ENCODE measurements at regions not wholly inside any gene's neighbourhood (a gene's known extent, or its start where the extent isn't known, plus 50 kb on each side); places are given as distances from the start of the nearest gene placed in this dataset.

- in situ Hi-C loops (cut with HindIII; ENCODE audit: low sequenced_read_pairs): no loop called here
- DNase-seq (ENCODE audit: low spot score): no peak
These were observed 201.0 kb upstream of the STXBP5 start for GRCh38 chr6:147003186-147003585.

DNA sequence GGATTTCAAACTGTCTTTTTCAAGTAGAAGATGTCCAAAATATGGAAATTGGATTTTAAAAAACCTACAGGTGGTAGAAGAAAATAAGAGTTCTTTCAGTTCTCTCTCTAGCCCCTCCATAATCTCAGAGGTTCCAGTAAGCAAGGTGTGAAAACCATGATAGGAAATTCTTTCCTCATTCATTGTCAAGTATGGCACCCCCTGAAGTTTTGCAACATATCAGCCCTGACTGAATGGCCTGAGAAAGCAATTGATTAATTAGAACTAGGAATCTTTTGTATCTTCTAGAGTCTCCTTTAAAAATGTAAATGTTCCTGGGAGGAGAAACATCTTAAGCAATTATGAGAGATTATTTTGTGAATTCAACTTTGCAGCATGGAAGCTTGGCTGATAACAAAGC, 198.7 kb upstream of the STXBP5 start:
- DNase-seq (ENCODE audit: low spot score): no peak
- in situ Hi-C loops (cut with HindIII; ENCODE audit: low sequenced_read_pairs): no loop called here

GRCh38 chr6:147007441-147007840, 196.8 kb upstream of the STXBP5 start:
- DNase-seq (ENCODE audit: low spot score): no peak
- in situ Hi-C loops (cut with HindIII; ENCODE audit: low sequenced_read_pairs): no loop called here

GRCh38 chr6:147009358-147009757, 194.9 kb upstream of the STXBP5 start:
- in situ Hi-C loops (cut with HindIII; ENCODE audit: low sequenced_read_pairs): no loop called here
- no peak for DNase-seq (ENCODE audit: low spot score)

- no peak for DNase-seq (ENCODE audit: low spot score)
- in situ Hi-C loops (cut with HindIII; ENCODE audit: low sequenced_read_pairs): no loop called here
These were observed 188.5 kb upstream of the STXBP5 start for GRCh38 chr6:147015674-147016073.

GRCh38 chr6:147016440-147016839, 187.8 kb upstream of the STXBP5 start:
- DNase-seq (ENCODE audit: low spot score): no peak
- in situ Hi-C loops (cut with HindIII; ENCODE audit: low sequenced_read_pairs): no loop called here

GRCh38 chr6:147017153-147017552, 187.1 kb upstream of the STXBP5 start:
- in situ Hi-C loops (cut with HindIII; ENCODE audit: low sequenced_read_pairs): no loop called here
- no peak for DNase-seq (ENCODE audit: low spot score)

GRCh38 chr6:147019001-147019400, 185.2 kb upstream of the STXBP5 start:
- in situ Hi-C loops (cut with HindIII; ENCODE audit: low sequenced_read_pairs): no loop called here
- no peak for DNase-seq (ENCODE audit: low spot score)

DNA sequence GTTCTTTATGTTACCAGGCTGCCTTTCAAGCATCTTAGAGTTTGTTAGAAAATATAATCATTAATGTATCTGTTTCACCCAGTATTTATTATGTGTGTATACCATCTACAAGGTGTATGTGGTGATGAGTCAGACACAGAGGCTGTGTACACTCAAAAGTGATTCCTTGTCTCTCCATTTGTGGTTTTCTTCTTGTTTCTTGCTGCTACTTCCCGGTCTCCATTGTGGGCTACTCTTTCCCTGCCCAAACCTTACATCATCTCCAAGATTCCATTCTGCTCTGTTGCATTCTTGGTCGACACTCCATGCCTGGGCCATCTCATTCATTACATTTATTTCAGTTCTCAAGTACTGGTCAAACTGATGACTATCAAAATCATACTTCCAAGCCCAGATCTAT, 182.2 kb upstream of the STXBP5 start:
- no peak for DNase-seq (ENCODE audit: low spot score)
- in situ Hi-C loops (cut with HindIII; ENCODE audit: low sequenced_read_pairs): no loop called here

DNA sequence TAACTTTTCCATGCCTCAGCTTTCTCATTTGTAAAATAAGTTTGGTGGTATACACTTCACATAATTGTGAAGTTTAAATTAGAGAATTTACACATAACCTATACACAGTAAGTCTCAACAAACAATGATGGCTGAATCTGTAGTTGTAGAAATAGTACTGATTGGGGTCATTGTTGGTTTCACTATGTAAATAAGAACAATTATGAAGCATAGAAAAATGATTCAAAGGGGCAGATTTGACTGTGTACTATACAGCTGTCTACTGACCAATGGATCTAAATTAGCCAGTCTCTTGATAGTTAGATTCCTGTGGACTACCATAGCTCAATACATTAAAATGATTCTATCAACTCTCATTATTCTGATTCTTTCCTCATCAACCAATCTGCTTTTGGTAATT, 181.1 kb upstream of the STXBP5 start:
- DNase-seq (ENCODE audit: low spot score): no peak
- in situ Hi-C loops (cut with HindIII; ENCODE audit: low sequenced_read_pairs): no loop called here

DNA sequence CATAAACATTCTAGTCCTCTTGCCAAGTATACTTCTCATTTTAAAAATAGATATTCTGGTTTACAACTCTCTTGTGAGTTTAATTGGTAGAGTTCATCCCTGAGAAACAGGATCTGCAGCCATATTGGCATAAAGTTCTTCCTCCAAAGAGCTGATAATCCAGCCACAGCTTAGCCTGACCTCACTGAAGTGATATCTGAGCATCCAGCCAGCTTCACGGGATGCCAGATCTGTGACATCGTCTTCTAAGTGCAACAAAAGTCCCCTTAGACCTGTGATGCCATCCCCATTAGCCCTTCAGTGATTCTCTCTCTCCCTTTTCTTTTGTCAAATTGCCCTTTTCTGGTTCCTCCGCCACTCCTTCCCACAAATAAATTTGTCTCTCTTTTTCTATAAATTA, 180.6 kb upstream of the STXBP5 start:
- in situ Hi-C loops (cut with HindIII; ENCODE audit: low sequenced_read_pairs): no loop called here
- no peak for DNase-seq (ENCODE audit: low spot score)

DNA sequence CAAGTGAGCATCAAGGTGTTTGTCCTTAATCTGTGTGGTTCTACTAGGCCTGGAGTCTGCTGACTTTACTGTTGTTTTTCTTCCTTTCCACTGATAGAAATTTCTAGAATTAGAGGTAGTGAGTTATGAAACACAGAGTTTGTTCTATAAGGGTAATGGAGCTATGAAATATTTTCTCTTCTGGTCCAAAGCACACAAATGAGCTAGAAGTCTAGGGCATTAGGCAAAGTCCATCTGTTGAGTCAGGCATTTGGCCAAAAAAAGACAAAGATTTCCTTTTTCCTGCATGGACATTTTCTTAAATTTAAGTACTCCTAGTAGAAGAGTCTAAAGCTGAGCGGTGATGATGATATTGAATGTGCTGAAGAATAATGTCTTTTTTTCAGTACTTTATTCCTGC, 174.3 kb upstream of the STXBP5 start:
- in situ Hi-C loops (cut with HindIII; ENCODE audit: low sequenced_read_pairs): no loop called here
- DNase-seq (ENCODE audit: low spot score): peak; percentile 78

- in situ Hi-C loops (cut with HindIII; ENCODE audit: low sequenced_read_pairs): no loop called here
- DNase-seq (ENCODE audit: low spot score): no peak
These were observed 170.9 kb upstream of the STXBP5 start for GRCh38 chr6:147033267-147033666.

- in situ Hi-C loops (cut with HindIII; ENCODE audit: low sequenced_read_pairs): no loop called here
These were observed 168.3 kb upstream of the STXBP5 start for GRCh38 chr6:147035886-147036285.

DNA sequence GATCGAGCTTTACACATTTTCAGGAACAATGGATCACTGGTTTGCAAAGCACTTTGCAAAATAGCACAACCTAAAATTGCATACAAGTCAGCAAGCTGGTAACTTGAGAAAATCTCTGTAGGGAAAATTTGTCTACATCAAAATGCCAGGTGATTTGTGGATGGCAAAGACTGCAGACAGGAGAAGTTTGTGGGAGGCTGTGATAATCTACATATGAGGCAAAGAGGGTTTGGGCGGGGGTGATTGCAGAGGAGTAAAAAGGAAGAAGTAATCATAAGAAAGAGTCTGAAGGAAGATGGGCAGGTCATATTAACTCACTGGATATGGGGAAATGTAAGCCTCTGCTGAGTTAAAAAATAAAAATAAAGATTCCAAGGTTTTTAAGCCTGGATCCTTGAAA, 166.3 kb upstream of the STXBP5 start:
- DNase-seq (ENCODE audit: low spot score): no peak
- in situ Hi-C loops (cut with HindIII; ENCODE audit: low sequenced_read_pairs): no loop called here

More at GRCh38 chr6:147035886-147036285, 168.3 kb upstream of the STXBP5 start:
- DNase-seq (ENCODE audit: low spot score): no peak

- no peak for DNase-seq (ENCODE audit: low spot score)
- in situ Hi-C loops (cut with HindIII; ENCODE audit: low sequenced_read_pairs): no loop called here
These were observed 163.9 kb upstream of the STXBP5 start for GRCh38 chr6:147040121-147040910.

DNA sequence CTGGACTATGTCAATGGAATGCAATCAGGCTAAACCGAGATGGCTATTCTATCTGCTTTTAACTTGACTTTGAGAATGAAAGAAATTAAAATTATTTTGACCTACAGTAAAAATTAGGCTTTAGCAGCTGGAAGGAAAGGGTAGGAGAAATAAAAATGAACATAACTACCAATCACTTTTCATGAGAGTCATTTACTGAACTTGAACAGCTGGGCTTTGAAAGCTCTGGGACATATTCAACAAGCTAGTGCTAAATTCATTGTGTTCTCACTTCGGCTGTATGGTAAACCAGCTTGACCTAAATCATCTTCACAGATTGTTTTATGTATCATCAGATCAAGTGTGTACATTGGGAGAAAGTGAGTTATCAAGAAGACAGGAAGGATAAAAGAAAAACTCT, 161.5 kb upstream of the STXBP5 start:
- in situ Hi-C loops (cut with HindIII; ENCODE audit: low sequenced_read_pairs): no loop called here
- no peak for DNase-seq (ENCODE audit: low spot score)

DNA sequence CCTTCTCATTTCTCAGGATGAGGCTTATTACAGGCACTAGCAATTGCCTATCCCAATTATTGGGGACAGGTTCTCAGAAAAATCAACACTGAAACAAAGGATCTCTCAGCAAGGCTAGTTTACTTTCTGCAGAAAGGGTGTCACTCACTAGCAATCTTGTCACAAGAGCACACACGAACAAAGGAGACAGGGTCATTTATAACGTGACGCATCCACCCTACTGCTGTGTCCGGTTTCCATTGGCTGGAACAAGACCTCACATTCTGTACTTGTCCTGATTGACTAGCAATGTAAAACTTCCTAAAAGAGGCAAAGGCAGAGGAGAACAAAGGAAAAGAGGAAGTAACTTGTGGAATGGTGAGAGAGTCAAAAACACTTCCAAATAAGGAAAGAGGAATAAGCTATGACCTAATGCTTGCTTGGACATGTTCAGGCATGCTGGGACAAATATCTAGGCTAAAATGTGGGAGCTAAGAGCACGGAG, 160.2 kb upstream of the STXBP5 start:
- in situ Hi-C loops (cut with HindIII; ENCODE audit: low sequenced_read_pairs): no loop called here
- DNase-seq (ENCODE audit: low spot score): no peak

- DNase-seq (ENCODE audit: low spot score): peak; percentile 94
- in situ Hi-C loops (cut with HindIII; ENCODE audit: low sequenced_read_pairs): no loop called here
These were observed 157.9 kb upstream of the STXBP5 start for GRCh38 chr6:147046141-147046877.

GRCh38 chr6:147048930-147049329, 155.3 kb upstream of the STXBP5 start:
- DNase-seq (ENCODE audit: low spot score): no peak
- in situ Hi-C loops (cut with HindIII; ENCODE audit: low sequenced_read_pairs): no loop called here

Measured in G401 (cell line).